HCT116 (cell line): ENCODE measurements at regions not wholly inside any gene's neighbourhood (a gene's known extent, or its start where the extent isn't known, plus 50 kb on each side); places are given as distances from the start of the nearest gene placed in this dataset.

Experiments used
- ATAC-seq: fragments of 200-7000 bp; cut with Tn5 transposase; 2 replicates; pipeline ENCODE4 v1.9.1; 2020; ENCODE audit warnings: mild to moderate bottlenecking, moderate library complexity
- BruUV-seq: library from RNA; stranded (reverse); fragments of 400-500 nt; replicated peaks from 2 replicates; lab custom pipeline; 2021; lab: Mats Ljungman, UMichigan
- CTCF ChIA-PET: fragments of 300-600 bp; sonication (Branson Sonifier 250); formaldehyde crosslinking; loops from one replicate; lab custom pipeline; 2021; ENCODE audit warnings: antibody characterized with exemption; lab: Charles Lee
- POLR2A ChIA-PET: fragments of 300-600, 350-600 bp; sonication (Branson Sonifier 250); formaldehyde crosslinking; loops from one replicate; lab custom pipeline; 2021; ENCODE audit warnings: antibody characterized with exemption; lab: Charles Lee
- RAD21 ChIA-PET, 2 experiments: fragments of 300-600 bp; sonication (Branson Sonifier 250); formaldehyde crosslinking; loops; one replicate each; lab custom pipeline; 2023; ENCODE audit warnings: low total read pairs in 2 of 2; ENCODE audit not compliant: uncharacterized antibody in 2 of 2, unreplicated experiment in 2 of 2, low non-redundant PET in 1 of 2; lab: Charles Lee
- DNase-seq: peaks from one replicate; pipeline ENCODE4 v3.0.0-alpha.2; 2010; ENCODE audit warnings: low read depth, low spot score
- H2AFZ ChIP-seq: fragments of 200-600 bp; shearing (Covaris generic), sonication (generic); 2 replicates; pipeline ENCODE4 v1.6.1; 2017; ENCODE audit warnings: low read depth, mixed run types, mixed read lengths, antibody characterized with exemption, low read length; ENCODE audit not compliant: poor library complexity, severe bottlenecking
- H3K27ac ChIP-seq: 2 replicates; pipeline ENCODE4 v1.5.1; 2012; ENCODE audit warnings: low read depth, low read length
- H3K27me3 ChIP-seq: fragments of 200-600 bp; sonication (generic); 2 replicates; pipeline ENCODE4 v1.6.1; 2016; ENCODE audit warnings: mixed run types, low read length, mixed read lengths; ENCODE audit not compliant: insufficient read depth
- H3K36me3 ChIP-seq, 2 experiments: fragments of 200-500 bp in 1 of 2; fragments of 200-600 bp in 1 of 2; sonication (Bioruptor generic) in 1 of 2; sonication (generic) in 1 of 2; 2 replicates each; pipeline versions ENCODE4 v1.5.1 to v1.6.1; 2014 to 2016; ENCODE audit warnings: low read length in 2 of 2, inconsistent platforms in 1 of 2, mixed read lengths in 1 of 2, mixed run types in 1 of 2; ENCODE audit not compliant: insufficient read depth in 2 of 2, control insufficient read depth in 1 of 2
- H3K4me1 ChIP-seq, 2 experiments: fragments of 200-600 bp in 1 of 2; sonication (generic) in 1 of 2; 2 replicates each; pipeline versions ENCODE4 v1.5.1 to v1.6.1; 2012 to 2017; ENCODE audit warnings: low read length in 2 of 2, inconsistent platforms in 1 of 2, mild to moderate bottlenecking in 1 of 2, mixed read lengths in 1 of 2, mixed run types in 1 of 2, moderate library complexity in 1 of 2; ENCODE audit not compliant: insufficient read depth in 2 of 2, control insufficient read depth in 1 of 2
- H3K4me2 ChIP-seq: fragments of 200-600 bp; sonication (generic); 2 replicates; pipeline ENCODE4 v1.6.1; 2017; ENCODE audit warnings: mixed run types, low read length, mixed read lengths
- H3K4me3 ChIP-seq, 2 experiments: fragments of 200-600 bp in 1 of 2; sonication (generic) in 1 of 2; replicated peaks in 1 of 2; 2 replicates each; pipeline ENCODE4 v1.5.1; 2011 to 2016; ENCODE audit warnings: low read length in 2 of 2, control low read depth in 1 of 2, low read depth in 1 of 2, mild to moderate bottlenecking in 1 of 2, mixed read lengths in 1 of 2, mixed run types in 1 of 2
- H3K79me2 ChIP-seq: fragments of 200-600 bp; sonication (generic); 2 replicates; pipeline ENCODE4 v1.6.1; 2017; ENCODE audit warnings: mild to moderate bottlenecking, mixed run types, low read length, moderate library complexity, mixed read lengths; ENCODE audit not compliant: insufficient read depth
- H3K9ac ChIP-seq: fragments of 200-600 bp; sonication (generic); 2 replicates; pipeline ENCODE4 v1.6.1; 2016; ENCODE audit warnings: low read length, mixed read lengths
- H3K9me2 ChIP-seq: fragments of 200-600 bp; sonication (generic), shearing (Covaris generic); 2 replicates; pipeline ENCODE4 v1.6.1; 2017; ENCODE audit warnings: mixed run types, mild to moderate bottlenecking, moderate library complexity; ENCODE audit not compliant: insufficient read depth
- H3K9me3 ChIP-seq, 2 experiments: fragments of 200-500 bp in 1 of 2; fragments of 200-600 bp in 1 of 2; sonication (Bioruptor generic) in 1 of 2; sonication (generic) in 1 of 2; 2 replicates each; pipeline ENCODE4 v1.6.1; 2014 to 2017; ENCODE audit warnings: low read length in 2 of 2, mixed read lengths in 2 of 2, inconsistent platforms in 1 of 2, low read depth in 1 of 2, mild to moderate bottlenecking in 1 of 2, mixed run types in 1 of 2, moderate library complexity in 1 of 2; ENCODE audit not compliant: control insufficient read depth in 1 of 2, insufficient read depth in 1 of 2
- H4K20me1 ChIP-seq: fragments of 200-600 bp; sonication (generic), shearing (Covaris generic); 2 replicates; pipeline ENCODE4 v1.6.1; 2017; ENCODE audit warnings: mixed run types, mild to moderate bottlenecking, moderate library complexity; ENCODE audit not compliant: insufficient read depth
- ATF3 ChIP-seq: IDR thresholded peaks from 2 replicates; pipeline ENCODE4 v1.6.1; 2012
- CBX3 ChIP-seq: IDR thresholded peaks from 2 replicates; pipeline ENCODE4 v1.6.1; 2012; ENCODE audit warnings: low read depth
- CEBPB ChIP-seq: IDR thresholded peaks from 2 replicates; pipeline ENCODE4 v1.6.1; 2012; ENCODE audit warnings: low read depth
- CTCF ChIP-seq, 3 experiments: fragments of 200-600 bp in 1 of 3; sonication (generic) in 1 of 3; IDR thresholded peaks in 2 of 3; conservative IDR thresholded peaks in 1 of 3; 2 replicates each; pipeline ENCODE4 v1.5.1; 2012 to 2017; ENCODE audit warnings: low read depth in 2 of 3, low read length in 2 of 3, antibody characterized with exemption in 1 of 3, borderline replicate concordance in 1 of 3, control low read depth in 1 of 3, mild to moderate bottlenecking in 1 of 3, mixed read lengths in 1 of 3, mixed run types in 1 of 3, moderate library complexity in 1 of 3; ENCODE audit not compliant: insufficient read depth in 1 of 3
- EGR1 ChIP-seq: IDR thresholded peaks from 2 replicates; pipeline ENCODE4 v1.6.1; 2012; ENCODE audit warnings: low read depth
- ELF1 ChIP-seq: IDR thresholded peaks from 2 replicates; pipeline ENCODE4 v1.6.1; 2012; ENCODE audit warnings: low read depth, borderline replicate concordance
- EZH2 ChIP-seq: fragments of 200-600 bp; sonication (generic); IDR thresholded peaks from 2 replicates; pipeline ENCODE4 v1.6.1; 2017; ENCODE audit warnings: antibody characterized with exemption, mixed run types
- EZH2phosphoT487 ChIP-seq: fragments of 200-600 bp; IDR thresholded peaks from 2 replicates; pipeline ENCODE4 v1.6.1; 2018; ENCODE audit warnings: antibody characterized with exemption, borderline replicate concordance
- JUND ChIP-seq: IDR thresholded peaks from 2 replicates; pipeline ENCODE4 v1.6.1; 2012
- MAX ChIP-seq: IDR thresholded peaks from 2 replicates; pipeline ENCODE4 v1.6.1; 2012
- POLR2A ChIP-seq: IDR thresholded peaks from 2 replicates; pipeline ENCODE4 v1.7.0; 2011; ENCODE audit warnings: borderline replicate concordance; ENCODE audit not compliant: insufficient read depth, insufficient read length; ENCODE audit errors: extremely low read depth
- RAD21 ChIP-seq: IDR thresholded peaks from 2 replicates; pipeline ENCODE4 v1.6.1; 2012; ENCODE audit warnings: low read depth, mild to moderate bottlenecking
- REST ChIP-seq: IDR thresholded peaks from 2 replicates; pipeline ENCODE4 v1.6.1; 2012; ENCODE audit warnings: low read depth
- SIN3A ChIP-seq: IDR thresholded peaks from 2 replicates; pipeline ENCODE4 v1.6.1; 2012; ENCODE audit warnings: low read depth
- SP1 ChIP-seq: IDR thresholded peaks from 2 replicates; pipeline ENCODE4 v1.6.1; 2012; ENCODE audit warnings: low read depth
- SRF ChIP-seq: IDR thresholded peaks from 2 replicates; pipeline ENCODE4 v1.6.1; 2012; ENCODE audit warnings: low read depth
- TCF7L2 ChIP-seq: IDR thresholded peaks from 2 replicates; pipeline ENCODE4 v1.7.0; 2011; ENCODE audit warnings: borderline replicate concordance, inconsistent platforms; ENCODE audit not compliant: insufficient read depth, insufficient read length; ENCODE audit errors: extremely low read depth
- YY1 ChIP-seq: IDR thresholded peaks from 2 replicates; pipeline ENCODE4 v1.6.1; 2011; ENCODE audit warnings: low read length, low read depth, moderate library complexity, mild to moderate bottlenecking; ENCODE audit not compliant: insufficient replicate concordance; ENCODE audit errors: extremely low read depth
- ZFX ChIP-seq: fragments of 450-650 bp; IDR thresholded peaks from 2 replicates; pipeline ENCODE4 v1.6.1; 2017
- ZNF274 ChIP-seq: fragments of 200-500 bp; sonication (Bioruptor generic); IDR thresholded peaks from 2 replicates; pipeline ENCODE4 v1.6.1; 2014; ENCODE audit warnings: mild to moderate bottlenecking, low read depth, low read length, inconsistent platforms
- intact Hi-C: fragments of 100-400 bp; cut with micrococcal nuclease; formaldehyde crosslinking; loops from 2 replicates; pipeline ENCODE4 v1.10.0; 2022

- Histone ChIP-seq H3K27me3 (no peaks in the 10 kb centered on the region), H3K9me2 (no peaks in the 10 kb centered on the region), H3K4me1 (no peaks in the 10 kb centered on the region), H4K20me1 (no peaks in the 10 kb centered on the region), H3K79me2 (no peaks in the 10 kb centered on the region), H3K4me2 (no peak overlapping the region), H3K9ac (no peak overlapping the region), H2AFZ (no peak overlapping the region), H3K27ac (no peak overlapping the region), H3K36me3 (no peaks in the 10 kb centered on the region), H3K9me3 (peaks cover 4 to 22% of the 10 kb centered on the region in 2 experiments; a peak in 2 of 4 replicates), H3K4me3 (no peak overlapping the region)
- ChIA-PET POLR2A (no interaction called here), RAD21 (no interaction called here), CTCF (no interaction called here)
- intact Hi-C loops: no loop called here
- ATAC-seq (no peak), DNase-seq (no peak)
- BruUV-seq: no TSS peak
- TF ChIP-seq EGR1 (no peak), CBX3 (no peak), YY1 (no peak), ELF1 (no peak), POLR2A (no peak), EZH2 (no peak), ZNF274 (no peak), CEBPB (no peak), TCF7L2 (no peak), ZFX (no peak), RAD21 (no peak), ATF3 (no peak), SIN3A (no peak), REST (no peak), MAX (no peak), EZH2phosphoT487 (no peak), CTCF (IDR thresholded peaks at IDR 0.05 in 2 of 3, conservative IDR thresholded peaks at IDR 0.05 in 1 of 3; ENCODE audit: borderline replicate concordance in 1 of 3, insufficient read depth in 1 of 3, low read depth in 2 of 3, low read length in 2 of 3) (no peak), JUND (no peak), SRF (no peak), SP1 (no peak)
Observed at GRCh38 chr6:92564376-92564775, 855.0 kb downstream of the EPHA7 start.
